HUES6 (cell line): ENCODE measurements at regions not wholly inside any gene's neighbourhood (a gene's known extent, or its start where the extent isn't known, plus 50 kb on each side); places are given as distances from the start of the nearest gene placed in this dataset.
"Not testable (repeated sequence)": the region's sequence is repeated elsewhere in the genome, so short reads cannot be mapped to it uniquely, and the experiment has no call there.

Source experiments
- H3K27ac ChIP-seq: 2 replicates; pipeline ENCODE4 v1.7.0; 2013; ENCODE audit warnings: low read depth, mild to moderate bottlenecking, low read length, inconsistent platforms
- H3K27me3 ChIP-seq: 2 replicates; pipeline ENCODE4 v1.6.1; 2013; ENCODE audit warnings: low read length; ENCODE audit not compliant: control insufficient read depth, insufficient read depth
- H3K36me3 ChIP-seq: 2 replicates; pipeline ENCODE4 v1.6.1; 2013; ENCODE audit warnings: low read length; ENCODE audit not compliant: control insufficient read depth, insufficient read depth
- H3K4me1 ChIP-seq: 2 replicates; pipeline ENCODE4 v1.6.1; 2013; ENCODE audit warnings: low read length; ENCODE audit not compliant: control insufficient read depth, insufficient read depth
- H3K4me3 ChIP-seq: 2 replicates; pipeline ENCODE4 v1.5.1; 2013; ENCODE audit warnings: low read depth, low read length
- H3K9ac ChIP-seq: one replicate; pipeline ENCODE4 v1.6.1; 2013; ENCODE audit warnings: mild to moderate bottlenecking, low read length
- H3K9me3 ChIP-seq: 2 replicates; pipeline ENCODE4 v1.6.1; 2013; ENCODE audit warnings: low read depth, low read length; ENCODE audit not compliant: control insufficient read depth, insufficient read depth

GRCh38 chr7:63694296-63694695 is 304.4 kb upstream of the ZNF722 start:
- not testable (repeated sequence) for H3K4me1 ChIP-seq, H3K4me3 ChIP-seq, H3K27me3 ChIP-seq, H3K9me3 ChIP-seq, H3K27ac ChIP-seq, H3K36me3 ChIP-seq, H3K9ac ChIP-seq
